Activated CD4-positive, alpha-beta T cell treated with anti-CD3 and anti-CD28 coated beads for 24 hours (primary cell): ENCODE measurements at regions not wholly inside any gene's neighbourhood (a gene's known extent, or its start where the extent isn't known, plus 50 kb on each side); places are given as distances from the start of the nearest gene placed in this dataset.
"Not testable (repeated sequence)": the region's sequence is repeated elsewhere in the genome, so short reads cannot be mapped to it uniquely, and the experiment has no call there.

Experiments
- DNase-seq, 2 donors: peaks; one replicate each; pipeline ENCODE4 v3.0.0-alpha.2; 2020; ENCODE audit warnings: low read depth in 2 of 2

DNA sequence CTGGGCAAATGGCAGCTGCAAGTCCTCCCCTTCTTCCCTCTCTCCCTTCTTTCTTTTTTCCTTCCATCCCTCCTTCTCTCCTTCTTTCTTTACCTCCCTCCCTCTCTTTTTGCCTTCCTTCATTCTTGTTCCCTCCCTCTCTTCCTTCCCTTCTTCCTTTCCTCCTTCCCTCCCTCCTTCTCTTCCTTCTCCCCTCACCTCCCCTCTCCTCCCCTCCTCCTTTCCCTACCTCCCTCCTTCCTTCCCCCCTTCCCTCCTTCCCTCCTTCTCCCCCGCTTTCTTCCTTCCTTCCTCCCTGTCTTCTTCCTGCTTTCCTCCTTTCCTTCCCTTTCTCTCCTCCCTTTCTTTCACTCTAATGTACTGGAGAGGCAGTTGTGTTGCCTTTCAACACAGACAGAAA is 110.8 kb upstream of the SALL1 start:
- DNase-seq, result no peak

GRCh38 chr16:51255349-51255972 is 104.4 kb upstream of the SALL1 start:
- no peak for DNase-seq

DNA sequence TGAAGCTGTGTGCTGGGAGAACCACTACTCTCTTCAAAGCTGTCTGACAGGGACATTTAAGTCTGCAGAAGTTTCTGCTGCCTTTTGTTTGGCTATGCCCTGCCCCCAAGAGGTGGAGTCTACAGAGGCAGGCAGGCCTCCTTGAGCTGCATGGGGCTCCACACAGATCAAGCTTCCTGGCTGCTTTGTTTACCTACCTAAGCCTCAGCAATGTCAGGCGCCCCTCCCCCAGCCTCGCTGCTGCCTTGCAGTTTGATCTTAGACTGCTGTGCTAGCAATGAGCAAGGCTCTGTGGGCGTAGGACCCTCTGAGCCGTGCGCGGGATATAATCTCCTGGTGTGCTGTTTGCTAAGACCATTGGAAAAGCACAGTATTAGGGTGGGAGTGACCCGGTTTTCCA is 103.3 kb upstream of the SALL1 start:
- not testable (repeated sequence) for DNase-seq

GRCh38 chr16:51248217-51248616 is 97.1 kb upstream of the SALL1 start:
- no peak for DNase-seq

GRCh38 chr16:51245658-51245995 is 94.6 kb upstream of the SALL1 start:
- no peak for DNase-seq

- DNase-seq, result no peak
Observed at GRCh38 chr16:51244887-51245657, 94.0 kb upstream of the SALL1 start.

- no peak for DNase-seq
Observed at GRCh38 chr16:51243936-51244436, 92.9 kb upstream of the SALL1 start.

- DNase-seq, result no peak
Observed at GRCh38 chr16:51242296-51242994, 91.4 kb upstream of the SALL1 start.

- DNase-seq, result no peak
Observed at GRCh38 chr16:51239196-51239595, 88.1 kb upstream of the SALL1 start.

DNA sequence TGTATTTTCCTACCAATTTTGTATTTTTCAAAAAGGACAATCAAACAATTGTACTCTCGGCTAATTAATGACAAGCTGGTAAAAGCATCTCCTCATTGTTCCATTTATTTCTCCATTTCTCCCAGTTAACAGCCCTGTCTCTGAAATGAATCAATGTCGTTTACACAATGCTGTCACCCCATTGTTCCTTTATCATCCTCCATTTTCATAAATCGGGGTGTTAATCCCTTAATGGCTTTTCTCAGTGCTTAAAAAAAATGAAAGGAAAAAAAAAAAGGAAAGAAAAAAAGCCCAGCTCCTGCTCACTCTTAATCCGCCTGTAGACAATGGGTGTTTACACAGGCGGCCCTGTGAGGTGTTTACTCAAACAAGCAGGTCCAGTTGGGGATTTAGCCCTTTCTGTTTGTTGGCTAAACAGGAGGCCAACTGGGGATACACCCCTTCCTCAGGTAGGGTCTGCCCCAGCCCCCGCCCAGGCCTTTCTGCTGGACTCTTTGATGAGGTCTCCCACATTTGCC is 86.8 kb upstream of the SALL1 start:
- no peak for DNase-seq

DNA sequence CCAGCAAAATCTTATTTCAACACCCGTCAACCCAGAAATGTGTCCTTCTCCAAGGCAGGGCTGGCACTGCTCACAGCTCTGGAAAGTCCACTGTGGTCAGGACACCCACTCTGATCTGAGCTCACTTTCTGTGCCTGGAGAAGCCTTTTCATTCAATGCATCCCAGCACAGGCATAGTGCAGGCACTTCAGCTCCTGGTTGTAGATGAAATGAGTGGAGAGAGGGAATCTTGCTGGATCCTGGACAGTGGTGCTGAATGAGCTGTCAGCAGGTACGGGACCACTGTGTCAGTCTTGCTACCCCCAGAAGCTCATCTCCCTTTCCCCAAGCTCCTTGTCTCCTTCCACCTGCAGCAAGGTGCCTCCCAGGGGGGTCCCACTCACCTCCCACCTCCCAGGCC is 86.1 kb upstream of the SALL1 start:
- no peak for DNase-seq

GRCh38 chr16:51236583-51236982 is 85.5 kb upstream of the SALL1 start:
- DNase-seq, result no peak

DNA sequence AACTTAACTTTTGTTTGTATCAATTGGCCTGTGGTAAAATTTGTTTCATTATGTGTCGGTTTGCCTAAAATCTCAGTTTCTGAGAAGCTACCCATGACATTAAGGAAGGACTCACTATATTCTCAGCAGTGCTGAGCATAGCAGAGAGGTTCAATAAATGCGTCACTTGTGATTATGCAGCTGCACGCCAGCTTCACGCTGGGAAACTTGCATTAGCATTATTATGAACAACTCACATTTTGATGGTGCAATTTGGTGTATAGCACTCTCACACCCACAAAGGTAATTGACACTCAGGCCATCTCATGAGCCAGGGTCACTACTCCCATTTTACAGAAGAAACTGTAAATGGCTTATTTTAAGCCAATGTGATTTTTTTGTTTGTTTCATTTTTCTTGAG is 80.6 kb upstream of the SALL1 start:
- no peak for DNase-seq

- not testable (repeated sequence) for DNase-seq
Observed at GRCh38 chr16:51230035-51230434, 79.0 kb upstream of the SALL1 start.

GRCh38 chr16:51228097-51228659 is 77.1 kb upstream of the SALL1 start:
- no peak for DNase-seq

DNA sequence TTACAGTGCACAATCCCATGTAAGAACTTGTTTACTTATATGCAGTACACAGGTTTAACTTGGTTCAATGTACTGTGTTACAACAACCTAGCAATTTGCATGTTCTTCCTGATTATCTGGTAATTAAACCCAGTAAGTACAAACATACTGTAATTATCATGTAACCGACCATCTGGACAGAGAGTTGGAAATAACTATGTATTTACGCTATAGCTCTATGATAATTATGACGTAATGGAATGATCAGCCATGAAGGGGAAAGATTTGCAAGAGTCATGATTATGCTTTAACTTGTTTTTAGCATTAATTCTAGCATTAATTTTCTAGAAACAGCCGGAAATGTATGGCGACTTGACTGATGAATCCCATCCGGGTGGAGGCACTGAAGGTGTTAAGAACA is 74.8 kb upstream of the SALL1 start:
- DNase-seq, result no peak

DNA sequence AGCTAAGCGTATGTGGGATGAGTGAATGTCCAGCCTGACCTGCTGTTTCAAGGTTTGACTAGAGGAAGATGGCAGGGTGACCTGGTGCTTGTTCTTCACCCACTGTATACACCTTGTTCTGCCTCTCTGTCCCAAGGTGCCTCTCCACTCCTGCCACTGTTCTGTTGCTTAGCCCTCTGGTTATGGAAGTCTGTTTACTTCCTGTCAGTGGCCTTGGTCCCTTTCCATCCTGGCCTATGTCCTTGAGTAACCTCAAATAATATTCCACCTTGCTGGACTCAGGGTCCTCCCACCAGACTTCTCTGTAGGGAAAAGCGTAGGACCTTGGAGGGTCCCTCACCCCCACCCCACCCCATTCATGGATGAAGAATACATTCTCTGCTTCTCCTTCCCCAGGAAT is 73.2 kb upstream of the SALL1 start:
- no peak for DNase-seq

DNA sequence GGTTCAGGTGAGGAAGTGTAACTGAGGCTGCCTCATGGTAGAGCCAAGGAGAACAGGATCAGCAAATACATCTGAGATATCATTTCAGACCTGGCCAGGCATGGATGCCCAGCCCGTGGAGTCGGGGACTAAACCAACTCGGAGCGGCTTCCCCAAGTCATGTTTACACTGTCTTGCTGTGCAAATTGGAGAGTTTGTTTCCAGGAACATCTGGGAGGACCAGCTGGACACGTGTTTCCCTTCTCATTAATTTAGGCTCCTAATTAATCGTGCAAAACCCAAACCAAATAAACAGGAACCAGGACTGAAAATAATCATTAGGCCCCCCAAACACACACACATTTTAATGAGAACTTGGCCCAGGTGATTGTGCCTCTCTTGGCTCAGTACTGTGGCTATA is 70.9 kb upstream of the SALL1 start:
- DNase-seq, result no peak

DNA sequence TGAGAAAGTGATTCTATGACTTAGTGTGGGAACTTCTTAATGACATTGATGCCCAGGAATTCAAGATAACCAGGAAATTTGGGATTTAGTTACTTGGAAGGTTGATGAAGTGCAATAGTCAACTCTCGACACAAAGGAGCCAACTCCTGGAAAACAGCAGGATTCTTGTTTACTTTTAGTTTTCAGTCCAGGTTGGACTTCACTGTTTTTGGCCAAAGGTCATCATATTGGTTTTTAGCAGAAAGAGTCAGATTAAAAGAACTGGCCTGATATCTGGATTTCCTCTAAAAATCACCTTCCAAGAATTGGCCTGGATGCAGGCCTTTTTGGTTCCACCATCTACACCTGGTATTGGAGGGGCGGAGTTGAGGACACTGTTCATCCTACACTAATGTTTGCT is 60.1 kb upstream of the SALL1 start:
- no peak for DNase-seq

- DNase-seq, result no peak
Observed at GRCh38 chr16:51210087-51210486, 59.0 kb upstream of the SALL1 start.

DNA sequence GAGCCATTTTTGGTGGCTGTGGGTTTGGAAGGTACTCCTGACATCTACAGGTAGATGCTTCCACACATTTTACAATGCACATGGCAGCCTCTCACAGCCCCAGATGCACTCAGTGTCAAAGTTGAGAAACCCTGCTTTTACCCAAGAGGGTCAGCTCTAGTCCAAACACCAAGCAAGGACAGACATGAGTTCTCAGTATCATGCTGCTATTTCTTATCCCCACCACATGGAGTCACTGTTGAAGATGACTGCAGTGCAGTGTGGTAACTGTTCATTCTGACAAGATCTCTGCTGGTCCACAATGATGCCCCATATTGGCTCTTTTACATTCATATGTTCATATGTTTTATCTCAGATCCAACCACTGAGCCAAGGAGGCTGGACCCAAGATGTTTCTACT is 50.5 kb upstream of the SALL1 start:
- no peak for DNase-seq
